LHCN-M2 (cell line): ENCODE measurements at regions not wholly inside any gene's neighbourhood (a gene's known extent, or its start where the extent isn't known, plus 50 kb on each side); places are given as distances from the start of the nearest gene placed in this dataset.
"Not testable (repeated sequence)": the region's sequence is repeated elsewhere in the genome, so short reads cannot be mapped to it uniquely, and the experiment has no call there.

Experiments used
- DNase-seq: peaks from one replicate; pipeline ENCODE4 v3.0.0-alpha.2; 2012; ENCODE audit warnings: low read depth

DNA sequence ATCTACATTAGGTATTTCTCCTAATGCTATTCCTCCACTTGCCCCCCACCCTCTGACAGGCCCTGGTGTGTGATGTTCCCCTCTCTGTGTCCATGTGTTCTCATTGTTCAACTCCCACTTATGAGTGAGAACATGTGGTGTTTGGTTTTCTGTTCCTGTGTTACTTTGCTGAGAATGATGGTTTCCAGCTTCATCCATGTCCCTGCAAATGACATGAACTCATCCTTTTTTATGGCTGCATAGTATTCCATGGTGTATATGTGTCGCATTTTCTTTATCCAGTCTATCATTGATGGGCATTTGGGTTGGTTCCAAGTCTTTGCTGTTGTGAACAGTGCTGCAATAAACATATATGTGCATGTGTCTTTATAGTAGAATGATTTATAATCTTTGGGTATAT is 50.6 kb upstream of the GRHL3 start:
- not testable (repeated sequence) for DNase-seq

- DNase-seq: no peak
Measured at GRCh38 chr1:24266998-24267397, 52.2 kb upstream of the GRHL3 start.

GRCh38 chr1:24266398-24266941 is 52.7 kb upstream of the GRHL3 start:
- DNase-seq: peak; percentile 96

GRCh38 chr1:24263746-24264145 is 55.4 kb upstream of the GRHL3 start:
- DNase-seq: no peak

GRCh38 chr1:24263211-24263610 is 55.9 kb upstream of the GRHL3 start:
- DNase-seq: no peak

- no peak for DNase-seq
Measured at GRCh38 chr1:24261977-24262376, 57.2 kb upstream of the GRHL3 start.

DNA sequence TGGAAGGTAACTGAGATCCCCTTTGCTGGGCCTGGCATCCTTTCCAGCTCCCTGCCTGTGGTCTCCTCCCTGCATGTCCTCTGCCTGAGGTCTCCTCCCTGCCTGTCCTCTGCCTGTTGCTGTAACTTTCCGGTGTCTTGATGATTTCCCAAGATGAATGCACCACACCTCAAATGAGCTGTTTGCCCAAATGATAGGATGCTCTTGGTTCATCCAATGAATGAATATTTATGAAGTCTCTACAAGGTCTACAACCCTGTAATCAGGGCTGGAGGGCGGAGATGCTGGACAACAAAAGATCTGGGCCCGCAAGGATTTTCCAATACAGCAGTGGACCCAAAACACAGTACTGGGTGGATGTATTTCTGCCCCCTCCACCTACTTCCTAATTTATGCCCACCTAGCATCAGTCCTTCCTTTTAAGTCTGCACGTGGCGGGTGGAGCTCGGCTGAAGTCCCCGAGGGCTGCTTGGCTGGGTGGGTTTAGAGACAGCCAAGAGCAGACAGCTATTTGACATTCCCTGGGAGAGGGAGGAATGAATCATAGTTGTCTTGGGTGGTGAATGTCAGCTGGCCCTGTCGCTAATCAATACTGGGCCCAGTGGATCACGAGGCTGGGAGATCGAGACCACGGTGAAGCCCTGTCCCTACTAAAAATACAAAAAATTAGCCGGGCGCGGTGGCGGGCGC is 60.3 kb upstream of the GRHL3 start:
- no peak for DNase-seq

GRCh38 chr1:24257373-24257772 is 61.8 kb upstream of the GRHL3 start:
- DNase-seq: no peak

GRCh38 chr1:24256687-24257086 is 62.5 kb upstream of the GRHL3 start:
- DNase-seq: no peak

DNA sequence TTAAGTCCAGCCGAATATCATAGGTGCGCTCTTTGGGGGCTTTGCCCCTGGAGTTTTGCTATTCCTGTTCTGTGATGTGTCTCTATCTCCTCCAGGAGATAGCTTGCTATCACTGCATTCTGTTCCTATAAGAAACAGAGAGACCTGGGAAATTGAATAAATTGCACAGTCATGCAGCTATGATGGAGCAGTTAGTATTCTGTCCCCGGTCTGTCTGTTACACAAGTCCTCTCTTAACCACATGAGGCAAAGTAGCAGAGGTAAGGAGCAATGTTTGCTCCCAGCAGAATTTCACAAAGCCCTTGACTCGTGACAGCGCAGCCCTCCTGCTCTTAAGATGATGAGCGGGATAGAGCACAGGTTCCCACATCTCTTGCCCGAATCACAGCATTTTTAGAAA is 63.9 kb upstream of the GRHL3 start:
- no peak for DNase-seq

DNA sequence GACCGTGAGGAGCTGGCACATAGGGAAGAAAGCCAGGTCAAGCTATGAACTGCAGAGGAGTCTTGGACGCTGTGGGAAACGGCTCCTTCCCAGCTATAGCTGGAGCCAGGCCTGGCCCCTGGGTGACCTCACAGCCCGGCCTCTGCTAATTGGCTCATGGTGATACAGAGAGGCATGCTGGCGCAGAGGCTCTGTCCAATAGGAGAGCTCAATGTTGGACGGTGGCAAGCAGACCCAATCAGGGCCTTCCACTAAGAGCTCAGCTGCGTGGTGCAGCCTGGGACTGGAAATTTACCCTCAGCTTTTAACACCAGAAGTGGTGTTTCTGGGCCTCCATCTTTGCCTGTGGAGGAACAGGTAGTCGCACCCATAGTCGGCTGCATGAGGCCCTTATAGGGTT is 64.4 kb upstream of the GRHL3 start:
- no peak for DNase-seq

DNA sequence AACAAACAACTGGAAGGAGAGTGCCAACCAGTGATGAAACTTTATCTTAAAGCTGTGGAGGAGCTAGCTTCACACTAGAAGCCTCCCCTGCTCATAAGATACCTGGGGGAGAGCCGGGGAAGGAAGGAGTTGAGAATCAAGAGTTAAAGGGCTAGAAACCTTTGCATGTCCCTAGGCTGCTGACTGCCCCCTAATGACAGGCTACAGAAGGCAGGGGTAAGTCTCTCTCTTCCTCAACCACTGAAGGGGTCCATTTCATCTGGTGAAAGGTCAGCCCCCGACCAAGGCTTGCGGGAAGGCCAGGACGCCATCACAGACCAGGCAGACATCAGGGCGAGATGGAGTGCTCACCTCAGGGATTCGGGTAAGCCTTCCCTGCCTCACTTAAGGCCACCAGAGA is 65.6 kb upstream of the GRHL3 start:
- DNase-seq: no peak

- DNase-seq: no peak
Measured at GRCh38 chr1:24252185-24252780, 65.2 kb upstream of the IFNLR1 start.

- no peak for DNase-seq
Measured at GRCh38 chr1:24251501-24251900, 64.4 kb upstream of the IFNLR1 start.

- no peak for DNase-seq
Measured at GRCh38 chr1:24250791-24251190, 63.7 kb upstream of the IFNLR1 start.

- no peak for DNase-seq
Measured at GRCh38 chr1:24250224-24250623, 63.1 kb upstream of the IFNLR1 start.

- no peak for DNase-seq
Measured at GRCh38 chr1:24248859-24249258, 61.8 kb upstream of the IFNLR1 start.

DNA sequence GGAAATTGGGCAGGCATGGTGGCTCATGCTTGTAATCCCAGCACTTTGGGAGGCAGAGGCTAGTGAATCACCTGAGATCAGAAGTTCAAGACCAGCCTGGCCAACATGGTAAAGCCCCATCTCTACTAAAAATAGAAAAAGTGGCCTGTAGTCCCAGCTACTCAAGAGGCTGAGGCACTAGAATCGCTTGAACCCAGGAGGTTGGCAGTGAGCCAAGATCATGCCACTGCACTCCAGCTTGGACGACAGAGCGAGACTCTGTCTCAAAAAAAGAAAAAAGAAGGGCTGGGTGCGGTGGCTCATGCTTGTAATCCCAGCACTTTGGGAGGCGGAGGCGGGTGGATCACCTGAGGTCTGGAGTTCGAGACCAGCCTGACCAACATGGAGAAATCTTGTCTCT is 60.2 kb upstream of the IFNLR1 start:
- not testable (repeated sequence) for DNase-seq

GRCh38 chr1:24244519-24245268 is 57.6 kb upstream of the IFNLR1 start:
- no peak for DNase-seq

DNA sequence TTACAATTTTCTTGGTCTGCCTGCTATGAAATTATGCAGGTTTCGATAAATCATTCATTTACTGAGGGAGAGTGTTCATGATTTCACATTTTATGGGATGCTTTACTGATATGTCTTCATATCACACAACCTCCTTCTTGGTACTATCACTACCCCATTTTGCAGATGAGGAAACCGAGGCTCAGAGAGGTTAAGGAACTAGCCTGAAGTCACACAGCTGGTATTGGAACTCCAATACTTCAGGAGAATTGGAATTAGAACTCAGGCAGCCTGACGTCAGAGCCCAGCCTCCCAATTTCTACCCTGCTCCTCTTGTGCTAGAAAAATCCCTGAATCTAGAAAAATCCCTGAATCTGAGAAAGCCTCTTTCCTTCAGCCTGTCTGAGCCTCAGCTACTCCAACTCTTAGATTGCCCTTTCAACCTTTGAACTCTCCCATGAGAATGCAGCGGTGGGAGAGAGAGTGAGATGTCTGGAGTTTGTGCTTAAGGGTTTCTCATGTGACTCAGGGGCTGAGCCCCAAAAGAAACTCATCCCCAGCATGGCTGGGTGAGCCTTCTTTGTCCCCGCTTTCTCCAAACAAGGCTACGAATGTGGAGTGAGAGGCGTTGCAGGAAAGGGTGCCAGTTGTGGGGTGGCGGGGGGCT is 50.8 kb upstream of the IFNLR1 start:
- DNase-seq: no peak

DNA sequence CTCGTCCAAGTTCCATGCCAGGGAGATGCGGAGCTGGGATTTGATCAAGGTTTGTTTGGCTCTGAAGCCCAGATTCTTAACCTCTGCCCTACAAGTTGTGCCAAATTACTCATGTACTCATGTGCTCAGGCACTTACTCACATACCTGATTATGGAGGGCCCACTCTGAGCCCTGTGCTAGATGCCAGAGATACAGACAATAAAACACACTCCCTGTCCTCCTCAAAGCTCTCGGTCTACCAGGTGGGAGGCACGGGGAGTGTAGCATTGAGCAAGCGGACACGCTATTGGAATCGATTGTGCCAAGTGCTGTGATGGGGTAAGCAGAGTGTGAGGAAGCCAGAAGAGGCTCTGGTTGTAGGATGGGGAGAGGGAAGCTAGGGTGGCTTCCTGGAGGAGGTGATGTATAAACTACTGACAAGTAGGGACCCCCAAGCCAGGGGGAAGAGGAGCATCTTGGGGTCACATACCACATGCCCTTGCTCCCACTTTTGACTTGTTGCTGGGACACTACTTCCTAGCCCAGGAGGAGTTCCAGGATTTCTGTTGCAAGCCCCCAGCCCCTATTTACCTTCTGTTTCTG is 49.8 kb upstream of the IFNLR1 start:
- peak; percentile 40 for DNase-seq
